ENCODE measurements at regions not wholly inside any gene's neighbourhood (a gene's known extent, or its start where the extent isn't known, plus 50 kb on each side); places are given as distances from the start of the nearest gene placed in this dataset.
"Not testable (repeated sequence)": the region's sequence is repeated elsewhere in the genome, so short reads cannot be mapped to it uniquely, and the experiment has no call there.

DNA sequence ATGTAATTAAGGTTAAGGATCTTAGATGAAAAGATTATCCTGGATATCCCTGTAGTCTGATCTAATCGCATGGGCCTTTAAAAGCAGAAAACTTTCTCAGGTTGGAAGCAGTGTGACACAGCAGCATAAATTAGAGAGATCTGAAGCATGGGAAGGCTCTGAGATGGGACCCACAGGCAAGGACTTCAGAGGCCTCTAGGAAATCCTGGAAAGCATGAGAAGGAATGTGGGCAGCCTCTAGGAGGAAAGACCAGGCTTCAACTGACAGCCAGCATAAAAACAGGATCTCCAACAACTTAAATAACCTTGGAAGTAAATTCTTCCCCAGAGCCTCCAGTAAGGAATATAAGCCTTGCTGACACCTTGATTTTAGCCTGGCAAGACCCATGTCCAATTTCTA is 2397.5 kb downstream of the EPHA3 start:
- not testable (repeated sequence) for H3K79me2 ChIP-seq (ENCODE audit: insufficient read depth, low read length); H3K27me3 ChIP-seq (ENCODE audit: insufficient read depth, low read length); H3K27ac ChIP-seq (ENCODE audit: low read depth, low read length, poor library complexity, severe bottlenecking); H3K9me3 ChIP-seq (ENCODE audit: low read length); H3K9ac ChIP-seq (ENCODE audit: low read length); H2AFZ ChIP-seq (ENCODE audit: low read length); H3F3A ChIP-seq (ENCODE audit: insufficient read depth, low read length); H3K9me2 ChIP-seq (ENCODE audit: low read depth, low read length); H3K36me3 ChIP-seq (ENCODE audit: insufficient read depth, low read length); H4K20me1 ChIP-seq (ENCODE audit: insufficient read depth, low read length); H3K4me1 ChIP-seq (ENCODE audit: insufficient read depth, low read length, severe bottlenecking); H3K4me2 ChIP-seq (ENCODE audit: low read length); H3K4me3 ChIP-seq (ENCODE audit: low read depth, low read length, poor library complexity, severe bottlenecking)

Data from OCI-LY1 (cell line).